GM19324 (cell line): ENCODE measurements at regions not wholly inside any gene's neighbourhood (a gene's known extent, or its start where the extent isn't known, plus 50 kb on each side); places are given as distances from the start of the nearest gene placed in this dataset.
"Not testable (repeated sequence)": the region's sequence is repeated elsewhere in the genome, so short reads cannot be mapped to it uniquely, and the experiment has no call there.

ENCODE experiments used
- ATAC-seq: cut with Tn5 transposase; IDR thresholded peaks from one replicate; pipeline ENCODE4 v1.9.1; 2021; ENCODE audit warnings: mild to moderate bottlenecking, moderate library complexity; ENCODE audit not compliant: unreplicated experiment, low FRiP score

DNA sequence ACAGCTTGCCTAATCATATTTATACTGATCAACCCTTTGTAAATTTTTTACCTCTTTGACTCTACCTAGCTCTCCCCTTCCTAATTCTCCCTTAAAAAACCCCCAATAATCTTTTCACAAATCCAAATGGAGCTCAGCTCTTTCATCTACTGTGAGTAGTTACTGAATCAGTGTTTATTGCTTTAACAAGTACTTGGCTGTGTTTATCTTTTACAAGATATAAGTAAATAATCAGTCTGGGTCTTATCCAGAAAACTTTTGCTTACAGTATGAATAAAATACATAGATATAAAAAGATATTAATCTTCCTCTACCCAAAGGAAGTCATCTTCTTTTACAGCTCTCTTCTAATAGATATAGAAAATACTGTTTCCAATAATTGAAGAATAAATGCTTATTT, 366.4 kb downstream of the RAP2B start:
- no peak for ATAC-seq

DNA sequence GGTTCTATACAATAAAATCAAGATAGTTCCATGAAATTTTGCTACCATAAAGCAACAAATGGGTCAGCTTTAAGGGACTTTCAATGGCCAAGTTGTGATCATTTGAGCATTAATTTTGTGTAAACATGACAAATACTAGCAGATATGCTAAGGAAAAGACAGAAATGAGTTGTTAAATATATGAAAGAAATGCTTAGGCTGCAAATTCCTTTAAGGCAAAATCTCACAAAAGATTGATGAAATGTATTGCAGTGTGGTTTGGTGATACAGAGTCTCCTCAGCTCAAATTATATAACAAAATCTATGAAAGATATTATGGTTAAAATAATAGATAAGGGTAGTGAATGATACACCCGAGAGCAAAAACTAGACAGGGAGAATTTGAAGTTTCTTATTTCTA, 377.2 kb downstream of the RAP2B start:
- ATAC-seq, result no peak

DNA sequence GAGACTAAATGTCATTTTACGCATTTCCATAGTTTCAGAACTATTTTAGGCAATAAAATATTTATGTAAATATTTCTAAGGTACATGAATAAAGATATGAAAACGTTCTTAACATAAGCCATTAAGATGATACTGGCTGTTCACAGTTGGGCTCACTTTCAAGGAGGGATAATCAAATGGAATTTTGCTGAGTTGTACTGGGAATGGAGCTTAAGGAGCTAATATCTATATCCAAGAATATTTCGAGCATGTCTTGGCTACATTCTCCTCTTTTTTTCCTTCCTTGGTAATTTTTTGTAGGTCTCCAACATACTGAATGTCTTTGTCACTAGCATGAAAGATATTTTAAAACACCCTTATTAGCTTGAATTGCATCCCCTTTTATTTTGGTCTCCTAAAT, 383.4 kb downstream of the RAP2B start:
- no peak for ATAC-seq

DNA sequence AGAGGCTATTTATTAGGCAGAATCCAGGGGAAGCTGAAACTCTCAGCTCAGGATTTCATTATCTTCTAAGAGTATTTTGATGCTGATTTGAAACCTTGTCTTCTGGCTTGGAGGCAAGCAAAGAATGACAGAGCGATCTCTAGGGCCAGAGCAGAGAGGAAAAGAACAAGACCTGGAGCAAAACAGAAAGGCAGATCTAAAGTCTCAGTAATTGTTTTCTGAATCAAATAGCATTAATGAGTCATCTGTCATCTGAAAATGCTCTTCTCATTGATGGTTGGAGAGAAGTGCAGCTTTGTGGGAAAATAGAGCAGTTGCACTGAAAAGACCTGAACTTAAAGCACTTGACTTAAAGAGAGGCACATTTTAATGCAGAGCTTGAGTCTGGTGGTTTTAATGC, 385.9 kb downstream of the RAP2B start:
- ATAC-seq, result no peak

DNA sequence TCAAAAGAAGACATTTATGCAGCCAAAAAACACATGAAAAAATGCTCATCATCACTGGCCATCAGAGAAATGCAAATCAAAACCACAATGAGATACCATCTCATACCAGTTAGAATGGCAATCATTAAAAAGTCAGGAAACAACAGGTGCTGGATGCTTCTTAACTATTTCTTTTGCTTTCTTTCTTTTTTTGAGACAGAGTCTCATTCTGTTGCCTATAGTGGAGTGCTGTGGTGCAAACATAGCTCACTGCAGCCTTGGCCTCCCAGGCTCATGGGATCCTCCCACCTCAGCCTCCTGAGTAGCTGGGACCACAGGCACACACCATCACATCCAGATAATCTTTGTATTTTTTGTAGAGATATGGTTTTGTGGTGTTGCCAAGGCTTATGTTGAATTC, 387.7 kb downstream of the RAP2B start:
- ATAC-seq, result not testable (repeated sequence)

DNA sequence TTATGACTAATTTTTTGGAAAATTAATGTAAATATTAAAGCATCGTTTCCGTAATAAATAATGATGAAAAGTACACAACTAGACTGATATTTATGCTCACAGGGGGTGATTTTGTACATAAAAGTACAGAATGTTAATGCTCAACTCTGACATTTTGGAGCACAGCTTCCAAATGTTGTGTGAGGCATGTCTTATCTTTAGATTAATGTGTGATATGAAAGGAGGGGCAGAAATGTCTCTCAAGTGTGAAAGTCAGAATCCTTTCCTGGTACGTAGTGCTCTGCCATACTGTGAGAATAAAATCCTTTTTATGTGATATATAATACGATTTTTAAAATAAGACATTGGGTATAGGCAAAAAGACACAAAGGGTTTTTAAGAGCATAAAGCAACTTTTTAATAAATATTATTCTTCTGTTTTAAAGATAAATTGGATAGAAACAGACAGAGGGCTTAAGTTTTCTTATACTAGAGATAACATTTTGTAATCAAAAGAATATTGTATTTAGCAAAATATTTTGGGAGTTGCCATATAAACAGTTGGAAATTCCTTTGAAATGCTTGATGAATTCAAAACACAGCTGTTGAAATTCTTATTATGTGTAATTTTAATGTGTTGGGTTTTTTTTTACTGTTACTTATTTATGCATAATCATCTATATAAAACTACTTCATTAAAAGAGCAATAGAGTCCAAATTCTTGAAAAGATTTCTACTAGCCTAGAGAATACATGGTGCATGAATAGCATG, 389.7 kb downstream of the RAP2B start:
- ATAC-seq, result no peak

DNA sequence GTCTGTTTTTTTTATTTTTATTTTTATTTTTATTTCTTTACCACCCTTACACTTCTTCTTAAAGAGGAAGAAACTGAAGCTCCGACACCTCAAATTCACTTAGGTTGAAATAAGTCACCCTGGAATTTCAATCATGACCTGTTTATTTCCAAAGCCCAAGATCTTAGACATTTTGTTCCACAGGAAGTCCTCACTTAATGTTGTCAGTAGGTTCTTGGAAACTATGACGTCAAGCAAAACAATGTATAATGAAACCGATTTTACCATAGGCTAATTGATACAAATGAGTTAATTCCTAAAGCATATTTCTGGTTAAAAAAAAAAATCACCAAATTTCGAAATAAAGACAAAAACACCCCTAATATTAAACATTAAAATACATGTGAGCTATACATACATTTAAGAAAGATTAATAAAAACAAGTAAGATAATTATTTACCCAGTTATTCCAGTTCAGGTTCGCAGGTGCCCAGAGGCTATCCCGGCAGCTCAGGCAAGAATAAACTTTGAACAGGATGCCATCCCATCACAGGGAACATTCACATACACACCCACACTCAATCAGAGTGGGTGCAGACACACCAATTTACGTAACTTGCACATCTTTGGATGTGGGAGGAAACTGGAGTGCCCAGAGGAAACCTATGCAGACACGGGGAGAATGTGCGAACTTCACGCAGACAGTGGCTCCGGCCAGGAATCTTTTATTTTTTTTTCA, 391.0 kb downstream of the RAP2B start:
- ATAC-seq, result no peak

DNA sequence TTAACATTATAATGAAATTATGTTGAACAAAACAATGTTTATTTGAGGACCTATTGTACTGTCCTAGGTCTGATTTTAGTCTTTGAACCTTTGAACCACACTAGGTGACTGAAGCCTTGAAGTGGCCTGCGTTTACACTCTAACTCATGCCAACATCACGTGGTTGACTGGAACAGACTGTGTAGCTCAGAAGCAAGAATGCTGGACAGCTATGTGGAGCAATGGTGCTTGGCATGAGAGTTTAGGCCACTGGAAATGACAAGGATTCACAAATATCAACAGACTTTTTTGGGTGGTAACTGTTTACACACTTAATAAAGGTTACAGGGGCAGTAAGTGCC, 391.5 kb downstream of the RAP2B start:
- ATAC-seq, result no peak

DNA sequence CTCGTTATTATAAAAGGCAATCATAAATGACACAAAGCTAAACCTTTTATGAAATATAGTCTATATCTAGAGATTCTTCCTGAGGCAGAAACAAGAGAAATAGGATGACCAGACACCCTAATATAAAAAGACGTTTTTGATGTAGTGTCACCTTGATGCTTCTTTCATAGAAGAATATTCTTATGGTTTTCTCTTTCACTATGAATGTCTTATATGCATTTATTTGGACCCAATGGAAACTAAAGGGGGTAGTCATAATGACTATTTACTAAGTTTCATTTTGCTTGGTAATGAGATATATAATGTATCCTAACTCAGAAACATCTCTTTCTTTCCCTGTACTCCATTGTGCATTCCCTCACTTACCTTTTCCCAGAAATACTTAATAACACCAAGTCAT, 393.9 kb downstream of the RAP2B start:
- ATAC-seq, result no peak

DNA sequence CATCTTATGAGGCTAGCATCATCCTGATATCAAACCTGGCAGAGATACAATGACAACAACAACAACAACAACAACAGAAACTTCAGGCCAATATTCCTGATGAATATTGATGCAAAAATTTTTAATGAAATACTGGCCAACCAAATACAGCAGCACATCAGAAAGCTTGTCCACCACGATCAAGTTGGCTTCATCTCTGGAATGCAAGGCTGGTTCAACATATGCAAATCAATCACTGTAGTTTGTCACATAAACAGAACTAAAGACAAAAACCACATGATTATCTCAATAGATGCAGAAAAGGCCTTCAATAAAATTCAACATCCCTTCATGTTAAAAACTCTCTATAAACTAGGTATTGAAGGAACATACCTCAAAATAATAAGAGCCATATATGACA, 397.3 kb downstream of the RAP2B start:
- not testable (repeated sequence) for ATAC-seq

DNA sequence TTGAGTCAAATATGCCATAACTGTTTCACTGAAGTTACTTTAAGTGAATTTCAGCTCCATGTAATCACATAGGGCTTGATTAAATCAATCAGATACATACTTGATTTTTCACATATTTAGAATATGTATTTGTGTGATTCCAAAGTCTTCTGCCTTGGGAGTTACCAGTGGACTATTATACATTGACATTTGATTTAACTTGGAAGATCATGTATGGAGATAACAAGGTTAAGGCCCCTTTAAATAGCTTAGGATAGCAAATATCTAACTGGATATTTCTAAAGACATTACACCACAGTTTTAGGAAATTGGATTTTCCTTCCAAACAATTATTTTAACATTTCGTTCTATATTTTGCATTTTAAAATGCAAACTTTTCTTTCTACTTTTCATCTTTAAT, 405.0 kb downstream of the RAP2B start:
- ATAC-seq, result no peak

DNA sequence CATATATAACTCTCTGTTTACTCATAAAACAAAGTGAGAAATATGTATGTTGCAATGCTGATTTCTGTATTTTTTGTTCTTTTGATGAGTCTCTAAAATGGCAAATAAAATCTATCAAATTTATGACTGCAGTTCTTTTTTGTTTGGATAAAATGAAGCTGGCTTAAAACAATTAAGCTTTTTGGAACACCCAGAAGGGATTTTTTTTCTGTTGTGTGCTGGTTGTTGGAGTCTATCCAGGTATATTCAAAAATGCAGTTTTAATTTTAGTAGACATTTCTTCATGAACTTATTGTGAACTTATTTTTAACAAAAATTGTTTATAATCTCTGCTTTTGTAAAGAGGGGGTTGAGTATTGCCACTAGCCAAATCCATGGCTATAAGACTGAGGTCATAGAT, 405.5 kb downstream of the RAP2B start:
- no peak for ATAC-seq

DNA sequence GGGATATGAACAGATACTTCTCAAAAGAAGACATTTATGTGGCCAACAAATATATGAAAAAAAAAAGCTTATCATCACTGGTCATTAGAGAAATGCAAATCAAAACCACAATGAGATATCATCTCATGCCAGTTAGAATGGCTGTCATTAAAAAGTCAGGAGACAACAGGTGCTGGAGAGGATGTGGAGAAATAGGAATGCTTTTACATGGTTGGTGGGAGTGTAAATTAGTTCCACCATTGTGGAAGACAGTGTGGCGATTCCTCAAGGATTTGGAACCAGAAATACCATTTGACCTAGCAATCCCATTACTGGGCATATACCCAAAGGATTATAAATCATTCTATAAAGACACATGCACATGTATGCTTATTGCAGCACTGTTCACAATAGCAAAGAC, 408.5 kb downstream of the RAP2B start:
- not testable (repeated sequence) for ATAC-seq

DNA sequence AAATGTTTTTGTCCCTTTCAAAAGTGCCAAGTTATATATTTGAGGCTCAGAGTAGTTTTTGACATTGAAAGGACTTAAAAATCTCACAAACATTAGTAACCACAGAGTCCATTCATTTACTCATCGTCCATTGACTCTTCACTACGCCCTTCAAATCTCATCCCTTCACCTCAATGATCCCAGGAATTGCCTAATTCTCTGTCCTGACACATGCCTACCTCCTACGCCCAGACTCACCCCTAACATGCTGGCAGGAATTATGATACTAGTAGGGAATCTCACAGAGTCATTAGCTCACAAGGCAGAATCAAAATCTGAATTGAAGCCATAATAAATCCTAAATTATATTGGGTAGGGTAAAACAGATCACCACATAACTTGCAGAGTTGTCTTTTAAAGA, 410.1 kb downstream of the RAP2B start:
- no peak for ATAC-seq

DNA sequence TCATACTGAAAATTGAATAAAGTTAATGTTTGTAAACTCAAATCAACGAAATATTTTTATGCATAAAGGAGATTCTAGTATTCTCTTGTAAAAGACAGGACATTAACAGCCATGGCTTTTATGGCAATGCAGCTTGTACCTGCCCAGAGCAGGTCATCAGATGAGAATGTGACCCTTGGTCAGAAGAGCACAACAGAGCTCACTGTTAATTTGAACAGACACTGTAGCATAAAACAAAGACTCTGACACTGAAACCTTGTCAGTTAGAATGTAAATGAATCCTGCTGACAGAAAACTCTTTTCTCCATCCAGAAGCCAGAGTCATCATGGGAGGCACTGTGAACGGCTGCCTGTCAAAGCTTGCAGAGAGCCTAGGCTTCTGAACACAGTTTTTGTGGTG, 410.6 kb downstream of the RAP2B start:
- no peak for ATAC-seq

DNA sequence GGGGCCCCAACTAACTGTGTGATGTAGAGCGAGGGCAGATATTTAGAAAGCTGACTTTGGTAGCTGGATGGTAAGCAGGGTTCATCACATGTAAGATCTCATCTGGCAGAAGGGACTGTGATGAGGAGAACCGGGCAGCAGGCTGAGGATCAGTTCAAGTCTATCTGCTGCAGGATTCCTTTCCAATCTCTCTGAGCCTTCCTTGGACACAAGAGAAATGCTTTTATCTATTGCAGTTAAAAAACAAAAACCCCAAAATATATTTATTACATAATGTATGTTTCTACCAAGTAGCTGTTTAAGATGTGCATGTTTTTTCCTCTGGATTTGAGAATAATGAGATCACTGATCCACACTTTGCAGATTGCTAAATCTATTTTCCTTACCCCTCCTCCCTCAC, 411.5 kb downstream of the RAP2B start:
- ATAC-seq, result no peak

DNA sequence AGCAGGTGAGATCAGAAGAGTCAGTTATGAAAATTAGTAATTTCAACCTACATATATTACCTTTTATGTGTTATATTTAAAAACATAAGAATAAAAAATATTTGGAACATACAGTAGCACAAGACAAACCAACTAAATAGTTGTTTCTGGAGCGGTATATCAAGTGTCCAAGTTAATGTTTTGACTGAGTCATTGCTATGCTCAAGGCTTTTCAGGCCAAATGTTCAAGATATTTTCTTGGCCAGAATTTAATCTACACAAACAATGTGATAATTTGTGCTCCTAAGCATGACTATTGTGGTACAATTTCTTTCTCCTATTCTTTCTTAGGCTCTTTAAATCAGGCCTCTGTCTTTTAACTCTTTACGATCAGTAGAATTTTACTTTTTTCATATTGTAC, 412.4 kb downstream of the RAP2B start:
- no peak for ATAC-seq

DNA sequence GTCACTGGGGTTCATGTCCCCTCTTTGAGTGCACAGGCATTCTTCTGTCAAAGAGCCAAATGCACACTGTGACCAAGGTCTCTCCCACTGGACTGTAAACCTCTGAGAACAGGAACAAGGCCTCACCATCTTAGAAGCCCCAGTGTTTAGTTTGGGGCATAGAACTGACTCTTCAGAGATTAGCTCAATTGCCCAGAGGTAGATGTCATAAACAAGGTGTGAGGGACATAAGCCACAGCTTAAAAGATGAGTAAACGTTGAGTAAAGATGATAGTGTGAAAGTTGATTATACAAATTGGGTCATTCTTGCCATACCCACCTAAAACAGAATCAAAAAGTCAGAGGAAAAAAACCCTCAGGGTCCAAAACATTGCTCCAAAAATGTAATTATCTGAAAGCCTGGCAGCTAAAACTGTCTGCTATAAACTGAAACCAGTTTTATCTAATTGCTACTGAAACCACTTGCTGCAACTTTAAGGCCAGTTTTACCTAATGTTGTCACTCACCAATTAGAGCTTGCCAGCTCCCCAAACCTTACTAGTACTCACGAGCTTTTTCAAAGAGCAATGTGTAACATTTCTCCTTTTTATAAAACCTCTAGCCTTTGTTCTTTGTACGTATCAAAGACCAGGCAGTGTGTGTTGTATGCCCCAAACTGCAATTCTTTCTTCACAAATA, 415.2 kb downstream of the RAP2B start:
- ATAC-seq, result peak; percentile 67

DNA sequence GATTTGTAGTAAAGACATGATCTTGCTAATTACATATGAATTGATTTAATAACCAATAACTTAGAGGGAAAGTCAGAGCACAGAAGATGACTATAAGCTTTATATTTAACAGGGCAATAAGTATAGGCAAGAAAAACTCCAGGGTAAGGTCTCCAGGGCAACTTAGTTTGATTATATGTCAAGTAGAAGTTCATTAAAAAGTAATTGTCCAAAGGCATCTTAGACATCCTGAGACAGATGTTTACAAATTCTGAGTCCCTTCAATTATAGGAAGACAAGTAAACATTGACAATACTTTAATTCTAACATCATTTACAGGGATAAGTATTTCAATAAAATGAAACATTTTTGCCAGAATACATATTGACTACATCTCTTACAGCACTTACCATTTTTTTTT, 416.0 kb downstream of the RAP2B start:
- no peak for ATAC-seq

DNA sequence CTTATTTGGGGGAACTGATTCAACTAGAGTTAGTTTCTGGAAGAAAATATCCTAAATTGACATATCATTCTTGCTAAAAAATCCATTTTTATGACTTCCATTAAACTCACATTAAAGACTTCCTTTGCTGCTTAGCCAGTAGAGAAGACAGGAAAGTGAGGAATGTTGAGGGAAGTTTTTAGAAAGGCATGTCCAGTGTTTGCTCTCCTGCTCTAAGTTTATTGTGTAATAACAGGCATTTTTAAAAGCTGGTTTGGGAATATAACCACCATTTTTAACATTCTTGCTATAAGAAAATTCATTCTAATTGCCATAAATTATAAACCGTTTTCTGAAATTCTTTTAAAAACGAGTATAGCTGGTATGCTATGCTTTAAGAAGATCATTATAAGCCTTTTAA, 428.0 kb downstream of the RAP2B start:
- no peak for ATAC-seq

DNA sequence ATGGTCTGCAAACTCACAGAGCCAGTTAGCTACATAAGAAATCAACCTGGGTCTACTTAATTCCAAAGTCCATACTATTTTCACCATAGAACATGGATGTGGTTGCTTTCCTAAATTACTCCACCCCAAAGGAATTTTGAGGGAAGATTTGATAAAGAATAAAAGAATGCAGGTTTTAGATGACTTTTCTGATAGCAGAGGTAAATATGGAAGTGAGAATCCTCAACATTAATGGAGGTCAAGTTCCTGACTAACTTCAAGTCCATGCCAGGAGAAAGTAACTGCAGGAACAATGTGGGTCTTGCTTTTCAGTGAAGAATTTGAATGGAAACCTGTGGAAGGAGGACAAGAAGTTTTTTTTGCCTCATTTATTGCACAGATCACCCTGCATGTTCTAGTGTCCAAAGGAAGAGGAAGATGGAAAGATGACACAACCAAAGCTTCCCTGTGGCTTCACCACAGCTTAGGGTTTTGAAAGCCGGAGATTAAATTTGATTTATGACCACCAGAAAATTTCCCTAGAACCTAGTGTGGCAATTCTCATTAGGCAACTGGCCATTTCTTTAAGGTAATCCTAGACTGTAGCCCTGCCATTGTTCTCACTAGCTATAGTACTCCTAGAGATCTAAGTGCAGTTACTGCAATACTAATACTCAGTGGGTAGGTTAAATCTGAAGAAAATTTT, 429.7 kb downstream of the RAP2B start:
- ATAC-seq, result no peak
